PC-9 (cell line): ENCODE measurements at regions not wholly inside any gene's neighbourhood (a gene's known extent, or its start where the extent isn't known, plus 50 kb on each side); places are given as distances from the start of the nearest gene placed in this dataset.

ENCODE experiments used
- CTCF ChIP-seq: fragments of 200-600 bp; sonication (generic); conservative IDR thresholded peaks from 2 replicates; pipeline ENCODE4 v1.6.1; 2017; ENCODE audit warnings: mixed run types, antibody characterized with exemption, mild to moderate bottlenecking, moderate library complexity
- EZH2 ChIP-seq: fragments of 200-600 bp; sonication (generic); IDR thresholded peaks from 2 replicates; pipeline ENCODE4 v1.8.0; 2017; ENCODE audit warnings: antibody characterized with exemption, low read depth

- TF ChIP-seq CTCF (no peak), EZH2 (no peak)
These were observed 261.5 kb downstream of the CYRIA start for GRCh38 chr2:16404146-16404545.
